GM18517 (cell line): ENCODE measurements at regions not wholly inside any gene's neighbourhood (a gene's known extent, or its start where the extent isn't known, plus 50 kb on each side); places are given as distances from the start of the nearest gene placed in this dataset.

ENCODE experiments used
- ATAC-seq: cut with Tn5 transposase; IDR thresholded peaks from one replicate; pipeline ENCODE4 v1.9.1; 2021; ENCODE audit warnings: mild to moderate bottlenecking, moderate library complexity; ENCODE audit not compliant: unreplicated experiment

- no peak for ATAC-seq
Observed at GRCh38 chr10:106473129-106473685, 691.3 kb downstream of the SORCS1 start.

GRCh38 chr10:106467506-106467905 is 697.0 kb downstream of the SORCS1 start:
- no peak for ATAC-seq

- no peak for ATAC-seq
Observed at GRCh38 chr10:106457522-106457921, 707.0 kb downstream of the SORCS1 start.

GRCh38 chr10:106454233-106454632 is 710.3 kb downstream of the SORCS1 start:
- ATAC-seq: no peak

DNA sequence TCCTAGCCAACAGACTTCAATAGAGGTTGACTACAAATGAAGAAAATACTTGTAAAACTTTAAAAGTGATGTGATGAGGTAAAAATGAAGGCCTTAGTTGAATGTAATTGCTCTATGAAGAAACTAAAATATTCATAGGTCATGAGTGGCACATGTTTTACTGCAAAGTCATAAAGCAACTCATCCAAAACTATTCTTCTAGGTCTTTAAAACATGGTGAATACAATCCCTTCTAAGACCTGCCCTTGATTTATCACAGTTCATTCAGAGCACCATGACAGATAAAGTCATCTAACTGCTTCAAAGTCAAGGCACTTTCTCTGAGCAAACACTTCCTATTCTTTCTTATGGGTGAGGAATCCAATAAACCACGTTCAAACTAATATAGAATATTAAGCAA is 713.5 kb downstream of the SORCS1 start:
- no peak for ATAC-seq

DNA sequence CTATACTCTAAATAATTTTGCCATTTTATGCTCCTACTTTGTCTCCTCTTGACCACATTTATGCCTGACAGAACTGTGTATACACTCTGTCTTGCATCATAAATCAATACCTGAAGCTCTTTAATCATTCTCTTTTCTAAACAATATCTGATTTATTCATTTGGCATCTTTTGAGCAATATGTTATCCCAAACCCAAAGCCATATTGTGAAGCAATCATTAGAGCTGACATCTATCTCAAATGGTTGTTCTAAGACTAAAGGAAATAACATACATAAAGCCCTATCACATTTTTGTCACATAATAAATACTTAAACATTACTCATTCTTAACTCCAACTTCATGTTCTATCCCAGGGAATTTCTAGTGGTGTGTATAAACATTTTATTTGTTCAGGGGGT is 717.6 kb downstream of the SORCS1 start:
- no peak for ATAC-seq

GRCh38 chr10:106442223-106442622 is 722.3 kb downstream of the SORCS1 start:
- no peak for ATAC-seq

GRCh38 chr10:106440767-106441166 is 723.7 kb downstream of the SORCS1 start:
- ATAC-seq: no peak

- no peak for ATAC-seq
Observed at GRCh38 chr10:106440355-106440754, 724.2 kb downstream of the SORCS1 start.

DNA sequence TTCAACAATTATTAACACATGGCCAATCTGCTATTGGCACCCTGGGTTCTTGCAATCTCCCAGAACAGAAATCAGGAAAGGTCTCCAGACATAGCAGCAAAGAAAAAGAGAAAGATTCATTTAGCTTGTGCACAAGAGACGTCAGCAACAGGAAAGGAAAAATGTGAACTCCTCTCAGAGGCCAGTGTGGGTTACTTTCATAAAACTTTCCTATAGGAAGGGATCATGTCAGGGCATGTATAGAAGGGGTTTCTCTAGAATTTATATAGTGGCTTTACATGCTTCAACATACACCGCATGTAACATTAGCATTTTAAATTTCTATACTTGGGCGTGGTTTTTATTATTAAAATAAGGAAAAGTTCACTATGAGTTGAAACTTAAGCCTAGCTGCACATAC is 725.1 kb downstream of the SORCS1 start:
- ATAC-seq: no peak

GRCh38 chr10:106438386-106438785 is 726.1 kb downstream of the SORCS1 start:
- ATAC-seq: no peak

DNA sequence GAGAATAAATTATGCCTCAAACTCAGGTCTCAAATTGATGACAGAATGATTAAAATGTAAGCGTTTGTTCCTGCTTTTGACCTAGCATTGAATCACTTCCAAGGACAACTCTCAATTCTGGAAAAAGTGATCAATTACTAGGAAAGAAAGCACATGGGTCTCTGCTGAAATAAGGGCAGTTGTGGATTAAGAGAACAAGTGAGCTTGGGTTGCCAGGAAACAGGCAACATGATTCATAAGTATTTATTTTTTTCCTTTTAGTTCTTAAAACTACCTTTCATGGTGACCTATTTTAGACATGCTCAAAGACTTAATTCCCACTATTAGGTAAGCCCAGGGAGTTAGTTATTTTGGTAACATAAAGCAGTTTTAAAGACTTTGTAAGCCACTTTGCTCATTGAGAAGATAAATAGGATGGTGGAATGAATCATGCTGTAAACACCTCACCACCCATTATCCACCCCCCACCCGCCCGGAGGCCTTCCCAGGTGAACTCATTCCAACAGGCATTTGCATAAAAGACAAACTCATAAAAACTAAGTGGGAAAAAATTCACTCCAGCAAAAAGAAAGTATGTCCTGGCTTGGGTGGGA is 728.3 kb downstream of the SORCS1 start:
- ATAC-seq: no peak

GRCh38 chr10:106435081-106435480 is 729.4 kb downstream of the SORCS1 start:
- ATAC-seq: no peak

GRCh38 chr10:106424981-106425380 is 739.5 kb downstream of the SORCS1 start:
- ATAC-seq: no peak

GRCh38 chr10:106424054-106424453 is 740.5 kb downstream of the SORCS1 start:
- no peak for ATAC-seq

DNA sequence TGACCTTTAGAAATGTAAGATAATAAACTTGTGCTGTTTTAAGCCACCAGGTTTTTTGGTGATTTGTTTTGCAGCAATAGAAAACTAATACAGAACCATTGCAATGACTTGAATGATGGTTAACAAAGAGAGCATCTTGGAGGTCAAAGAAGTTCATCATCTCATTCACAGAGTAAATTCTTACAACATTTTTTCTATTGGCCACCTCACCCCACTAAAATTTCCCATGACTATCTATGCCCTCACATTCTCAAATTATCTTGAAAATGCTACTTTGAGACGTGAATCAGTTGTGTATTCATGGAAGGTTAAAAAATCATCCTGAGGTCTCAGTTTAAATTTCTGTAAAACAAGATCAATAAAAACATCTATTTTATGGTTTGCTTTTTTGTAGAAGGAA is 754.2 kb downstream of the SORCS1 start:
- ATAC-seq: no peak

DNA sequence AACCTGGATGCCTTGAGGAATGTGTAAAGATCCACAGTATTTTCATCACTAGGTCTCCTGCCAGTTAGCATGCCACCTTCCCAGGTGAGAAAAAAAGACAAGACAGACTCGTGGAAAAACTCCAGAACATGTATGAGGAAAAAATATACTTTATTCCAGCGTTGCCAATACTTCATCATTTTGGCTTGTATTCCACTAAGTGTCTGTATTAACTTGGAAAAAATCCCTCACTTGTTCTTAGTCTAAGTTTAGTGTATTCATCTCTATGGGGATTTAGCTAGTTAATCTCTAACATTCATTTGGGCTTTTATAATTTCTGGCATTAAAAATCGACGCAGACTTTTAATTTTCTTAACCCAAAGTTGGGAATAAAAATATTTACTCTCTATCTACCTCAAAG is 759.4 kb downstream of the SORCS1 start:
- ATAC-seq: no peak

DNA sequence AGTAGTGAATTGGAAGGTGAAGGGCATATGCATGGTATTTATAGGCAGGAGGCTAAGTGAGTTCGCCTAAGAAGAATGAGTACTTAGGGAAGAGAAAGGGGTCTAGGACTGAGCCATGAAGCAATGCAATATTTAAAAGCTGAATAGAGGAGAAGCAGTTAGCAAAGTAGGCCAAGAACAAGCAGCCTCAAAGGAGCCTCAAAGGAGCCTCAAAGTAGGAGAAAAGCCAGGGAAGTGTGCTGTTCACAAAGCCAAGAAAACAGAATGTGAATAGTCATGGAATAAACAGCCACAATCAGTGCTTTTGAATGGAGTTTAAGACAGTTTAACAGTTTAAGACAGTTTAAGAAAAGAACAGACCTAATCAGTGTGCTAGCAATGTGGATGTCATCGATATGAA is 762.0 kb downstream of the SORCS1 start:
- no peak for ATAC-seq

- no peak for ATAC-seq
Observed at GRCh38 chr10:106401967-106402366, 762.5 kb downstream of the SORCS1 start.

GRCh38 chr10:106401161-106401560 is 763.3 kb downstream of the SORCS1 start:
- ATAC-seq: no peak

DNA sequence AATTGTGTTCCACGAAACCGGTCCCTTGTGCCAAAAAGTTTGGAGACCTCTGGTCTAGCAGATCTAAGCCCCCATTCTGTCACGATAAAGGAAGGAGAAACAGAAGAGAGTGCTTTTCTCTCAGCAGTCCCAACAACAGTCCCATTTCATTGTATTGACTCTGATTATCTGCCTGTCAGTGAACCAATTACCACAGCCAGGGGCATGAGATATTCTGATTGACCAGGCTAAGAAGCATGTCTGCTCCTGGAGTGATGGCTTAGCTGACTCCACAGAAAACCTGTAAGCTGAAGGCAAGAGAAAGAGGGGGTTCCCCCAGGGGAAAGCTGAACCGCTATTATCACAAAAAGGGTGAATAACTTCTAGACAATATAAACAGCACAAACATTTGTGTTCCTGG is 765.4 kb downstream of the SORCS1 start:
- no peak for ATAC-seq

- ATAC-seq: no peak
Observed at GRCh38 chr10:106396192-106396591, 768.3 kb downstream of the SORCS1 start.
